HCT116 (cell line): ENCODE measurements at regions not wholly inside any gene's neighbourhood (a gene's known extent, or its start where the extent isn't known, plus 50 kb on each side); places are given as distances from the start of the nearest gene placed in this dataset.

Source experiments
- EZH2 ChIP-seq: fragments of 200-600 bp; sonication (generic); IDR thresholded peaks from 2 replicates; pipeline ENCODE4 v1.6.1; 2017; ENCODE audit warnings: antibody characterized with exemption, mixed run types
- SP1 ChIP-seq: IDR thresholded peaks from 2 replicates; pipeline ENCODE4 v1.6.1; 2012; ENCODE audit warnings: low read depth
- TF ChIP-seq, protein P1 (sequence below), 3 experiments: fragments of 200-600 bp in 1 of 3; sonication (generic) in 1 of 3; IDR thresholded peaks in 2 of 3; conservative IDR thresholded peaks in 1 of 3; 2 replicates each; pipeline ENCODE4 v1.5.1; 2012 to 2017; ENCODE audit warnings: low read depth in 2 of 3, low read length in 2 of 3, antibody characterized with exemption in 1 of 3, borderline replicate concordance in 1 of 3, control low read depth in 1 of 3, mild to moderate bottlenecking in 1 of 3, mixed read lengths in 1 of 3, mixed run types in 1 of 3, moderate library complexity in 1 of 3; ENCODE audit not compliant: insufficient read depth in 1 of 3

DNA sequence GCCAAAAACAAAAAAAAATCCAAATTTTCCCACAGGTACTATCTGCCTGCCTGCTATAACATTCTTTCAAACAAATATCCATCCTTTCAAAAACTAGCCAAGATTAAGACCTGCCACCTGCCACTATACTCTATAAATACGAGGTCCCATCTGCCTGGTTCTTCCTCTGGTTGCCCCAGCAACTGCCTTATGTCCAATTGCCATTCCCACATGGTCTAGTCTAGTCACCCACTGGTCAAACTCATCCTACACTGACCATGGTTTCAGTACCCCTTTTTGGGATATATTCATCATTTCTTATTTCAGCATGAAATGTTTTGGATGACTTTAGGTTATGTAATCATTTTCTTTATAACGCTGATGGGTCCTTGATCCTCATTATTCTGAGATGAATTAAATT lies 95.1 kb upstream of the CCNG1 start:
- no peak for TF ChIP-seq SP1
- TF ChIP-seq, protein P1, sequence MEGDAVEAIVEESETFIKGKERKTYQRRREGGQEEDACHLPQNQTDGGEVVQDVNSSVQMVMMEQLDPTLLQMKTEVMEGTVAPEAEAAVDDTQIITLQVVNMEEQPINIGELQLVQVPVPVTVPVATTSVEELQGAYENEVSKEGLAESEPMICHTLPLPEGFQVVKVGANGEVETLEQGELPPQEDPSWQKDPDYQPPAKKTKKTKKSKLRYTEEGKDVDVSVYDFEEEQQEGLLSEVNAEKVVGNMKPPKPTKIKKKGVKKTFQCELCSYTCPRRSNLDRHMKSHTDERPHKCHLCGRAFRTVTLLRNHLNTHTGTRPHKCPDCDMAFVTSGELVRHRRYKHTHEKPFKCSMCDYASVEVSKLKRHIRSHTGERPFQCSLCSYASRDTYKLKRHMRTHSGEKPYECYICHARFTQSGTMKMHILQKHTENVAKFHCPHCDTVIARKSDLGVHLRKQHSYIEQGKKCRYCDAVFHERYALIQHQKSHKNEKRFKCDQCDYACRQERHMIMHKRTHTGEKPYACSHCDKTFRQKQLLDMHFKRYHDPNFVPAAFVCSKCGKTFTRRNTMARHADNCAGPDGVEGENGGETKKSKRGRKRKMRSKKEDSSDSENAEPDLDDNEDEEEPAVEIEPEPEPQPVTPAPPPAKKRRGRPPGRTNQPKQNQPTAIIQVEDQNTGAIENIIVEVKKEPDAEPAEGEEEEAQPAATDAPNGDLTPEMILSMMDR (IDR thresholded peaks at IDR 0.05 in 2 of 3, conservative IDR thresholded peaks at IDR 0.05 in 1 of 3; ENCODE audit: borderline replicate concordance in 1 of 3, insufficient read depth in 1 of 3, low read depth in 2 of 3, low read length in 2 of 3), result no peak
- no peak for TF ChIP-seq EZH2
